H1 (cell line): ENCODE measurements at regions not wholly inside any gene's neighbourhood (a gene's known extent, or its start where the extent isn't known, plus 50 kb on each side); places are given as distances from the start of the nearest gene placed in this dataset.

Experiments used
- CHD2 ChIP-seq: IDR thresholded peaks from 2 replicates; pipeline ENCODE4 v1.6.1; 2012; ENCODE audit warnings: low read length, improper control_type of control experiment
- CREB1 ChIP-seq: IDR thresholded peaks from 2 replicates; pipeline ENCODE4 v1.6.1; 2012; ENCODE audit warnings: inconsistent platforms
- CTCF ChIP-seq, 3 experiments: IDR thresholded peaks; 1 replicate in 2 of 3; 2 replicates in 1 of 3; pipeline versions ENCODE4 v1.5.1 to v1.6.1; 2011; ENCODE audit warnings: low read length in 3 of 3, mild to moderate bottlenecking in 3 of 3, inconsistent platforms in 2 of 3, low read depth in 1 of 3, moderate library complexity in 1 of 3; ENCODE audit not compliant: insufficient read depth in 1 of 3; ENCODE audit errors: control extremely low read depth in 1 of 3
- EZH2 ChIP-seq: fragments of 200-600 bp; sonication (generic); IDR thresholded peaks from 2 replicates; pipeline ENCODE4 v1.7.1; 2012; ENCODE audit warnings: low read depth, mild to moderate bottlenecking, moderate library complexity, low read length, inconsistent platforms; ENCODE audit not compliant: severe bottlenecking
- POLR2AphosphoS5 ChIP-seq: IDR thresholded peaks from 2 replicates; pipeline ENCODE4 v1.6.1; 2011; ENCODE audit warnings: low read depth, low read length
- SAP30 ChIP-seq: fragments of 300-600 bp; sonication (generic); IDR thresholded peaks from 2 replicates; pipeline ENCODE4 v1.7.1; 2012; ENCODE audit warnings: low read length, moderate library complexity, mild to moderate bottlenecking, inconsistent platforms; ENCODE audit not compliant: insufficient read depth, insufficient replicate concordance
- SIN3A ChIP-seq, 2 experiments: IDR thresholded peaks in 1 of 2; conservative IDR thresholded peaks in 1 of 2; 2 replicates each; pipeline ENCODE4 v1.6.1; 2011 to 2012; ENCODE audit warnings: low read length in 2 of 2, improper control_type of control experiment in 1 of 2, low read depth in 1 of 2, mild to moderate bottlenecking in 1 of 2
- YY1 ChIP-seq: IDR thresholded peaks from 2 replicates; pipeline ENCODE4 v1.6.1; 2011; ENCODE audit warnings: low read depth, mild to moderate bottlenecking, low read length
- ZNF274 ChIP-seq: IDR thresholded peaks from 2 replicates; pipeline ENCODE4 v1.7.0; 2012; ENCODE audit warnings: low read length, borderline replicate concordance; ENCODE audit errors: extremely low read depth

DNA sequence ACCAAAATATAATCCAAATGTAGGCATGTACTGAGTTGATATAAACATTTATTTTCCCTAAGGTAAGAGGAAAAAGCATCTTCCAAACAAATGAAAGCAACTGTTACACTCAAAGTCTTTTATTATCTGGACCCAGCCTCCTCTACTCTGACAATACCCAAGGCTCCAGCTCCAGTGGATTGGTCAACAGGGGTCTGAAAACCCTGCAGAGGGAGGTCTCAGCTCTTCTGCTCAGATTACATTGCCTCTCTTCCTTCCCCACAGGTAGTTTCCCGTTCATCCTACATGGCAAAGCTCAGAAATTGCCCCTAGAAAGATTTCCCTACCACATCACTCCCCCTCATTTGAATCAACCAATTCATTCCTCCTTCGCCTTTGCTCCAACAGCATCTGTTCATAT lies 457.0 kb downstream of the METTL4 start:
- TF ChIP-seq YY1 (no peak), POLR2AphosphoS5 (no peak), EZH2 (no peak), CREB1 (no peak), ZNF274 (no peak), CTCF (IDR thresholded peaks at IDR 0.05; ENCODE audit: control extremely low read depth in 1 of 3, insufficient read depth in 1 of 3, low read depth in 1 of 3, low read length in 3 of 3) (no peak), CHD2 (no peak), SAP30 (no peak), SIN3A (conservative IDR thresholded peaks at IDR 0.05 in 1 of 2, IDR thresholded peaks at IDR 0.05 in 1 of 2; ENCODE audit: low read depth in 1 of 2, low read length in 2 of 2) (no peak)
